Body of pancreas (tissue), 4 donors: ENCODE measurements at regions not wholly inside any gene's neighbourhood (a gene's known extent, or its start where the extent isn't known, plus 50 kb on each side); places are given as distances from the start of the nearest gene placed in this dataset.

Experiments
- ATAC-seq: fragments of 150-250 bp; one replicate; pipeline ENCODE4 v1.9.1; 2016
- DNase-seq, 4 donors: peaks; one replicate each; pipeline ENCODE4 v3.0.0-alpha.2; 2019
- H3K27ac ChIP-seq, 4 donors: fragments of 200-600 bp; sonication (generic); 1 replicate in 3 of 4; 2 replicates in 1 of 4; pipeline versions ENCODE4 v1.5.1 to v1.6.1; 2016 to 2019; ENCODE audit warnings: mild to moderate bottlenecking in 1 of 4, mixed read lengths in 1 of 4, moderate library complexity in 1 of 4
- H3K27me3 ChIP-seq, 2 donors: fragments of 200-600 bp; sonication (generic); one replicate each; pipeline ENCODE4 v1.6.0; 2016; ENCODE audit warnings: mild to moderate bottlenecking in 1 of 2
- H3K36me3 ChIP-seq, 2 donors: fragments of 200-600 bp; sonication (generic); replicated peaks in 1 of 2; 2 replicates each; pipeline ENCODE4 v1.5.1; 2016; ENCODE audit warnings: low read depth in 2 of 2; ENCODE audit not compliant: insufficient read depth in 1 of 2
- H3K4me1 ChIP-seq: fragments of 200-600 bp; sonication (generic); one replicate; pipeline ENCODE4 v1.6.0; 2016
- H3K4me3 ChIP-seq, 2 donors: fragments of 200-600 bp; sonication (generic); 1 replicate in 1 of 2; 2 replicates in 1 of 2; pipeline ENCODE4 v1.5.1; 2016 to 2019
- H3K9me3 ChIP-seq, 3 donors: fragments of 200-600 bp; sonication (generic); 1 replicate in 2 of 3; 2 replicates in 1 of 3; pipeline ENCODE4 v1.5.1; 2016
- POLR2A ChIP-seq, 3 donors: fragments of 450-650 bp; IDR thresholded peaks; one replicate each; pipeline ENCODE4 v1.6.1; 2016; ENCODE audit warnings: antibody characterized with exemption in 3 of 3, mild to moderate bottlenecking in 2 of 3
- WGBS, 2 donors: methylation state at CpG; one replicate each; pipeline ENCODE4 v1.1.5; 2017; 5-methylcytosine and 5-hydroxymethylcytosine counted together
- intact Hi-C: fragments of 100-400 bp; cut with DNase I; formaldehyde crosslinking; loops from one replicate; pipeline ENCODE4 v1.15.1; 2023
- TF ChIP-seq, protein P1 (sequence below), 7 experiments: fragments of 450-650 bp in 4 of 7; fragments of 200-600 bp in 3 of 7; sonication (generic) in 3 of 7; IDR thresholded peaks; one replicate each; pipeline ENCODE4 v1.5.1; 2016 to 2019; ENCODE audit warnings: antibody characterized with exemption in 7 of 7

DNA sequence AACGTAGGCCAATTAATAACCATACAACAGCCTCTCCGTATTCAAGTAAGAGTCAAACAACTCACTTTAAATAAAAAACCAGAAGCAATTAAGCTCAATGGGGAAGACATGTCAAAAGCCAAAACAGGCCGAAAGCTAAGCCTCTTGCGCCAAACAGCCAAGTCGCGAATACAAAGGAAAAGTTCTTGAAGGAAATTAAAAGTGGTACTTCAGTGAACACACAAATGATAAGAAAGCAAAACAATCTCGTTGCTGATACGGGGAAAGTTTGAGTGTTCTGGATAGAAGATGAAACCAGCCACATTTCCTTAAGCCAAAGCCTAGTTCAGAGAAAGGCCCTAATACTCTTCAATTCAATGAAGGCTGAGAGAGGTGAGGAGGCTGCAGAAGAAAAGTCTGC is 53.4 kb downstream of the SIPA1L2 start:
- Histone ChIP-seq H3K4me1 (no peaks in the 10 kb centered on the region), H3K4me3 (no peak overlapping the region), H3K27me3 (no peaks in the 10 kb centered on the region), H3K36me3 (no peaks in the 10 kb centered on the region), H3K9me3 (no peaks in the 10 kb centered on the region), H3K27ac (no peak overlapping the region)
- intact Hi-C loops: no loop called here
- no peak for DNase-seq
- TF ChIP-seq, protein P1, sequence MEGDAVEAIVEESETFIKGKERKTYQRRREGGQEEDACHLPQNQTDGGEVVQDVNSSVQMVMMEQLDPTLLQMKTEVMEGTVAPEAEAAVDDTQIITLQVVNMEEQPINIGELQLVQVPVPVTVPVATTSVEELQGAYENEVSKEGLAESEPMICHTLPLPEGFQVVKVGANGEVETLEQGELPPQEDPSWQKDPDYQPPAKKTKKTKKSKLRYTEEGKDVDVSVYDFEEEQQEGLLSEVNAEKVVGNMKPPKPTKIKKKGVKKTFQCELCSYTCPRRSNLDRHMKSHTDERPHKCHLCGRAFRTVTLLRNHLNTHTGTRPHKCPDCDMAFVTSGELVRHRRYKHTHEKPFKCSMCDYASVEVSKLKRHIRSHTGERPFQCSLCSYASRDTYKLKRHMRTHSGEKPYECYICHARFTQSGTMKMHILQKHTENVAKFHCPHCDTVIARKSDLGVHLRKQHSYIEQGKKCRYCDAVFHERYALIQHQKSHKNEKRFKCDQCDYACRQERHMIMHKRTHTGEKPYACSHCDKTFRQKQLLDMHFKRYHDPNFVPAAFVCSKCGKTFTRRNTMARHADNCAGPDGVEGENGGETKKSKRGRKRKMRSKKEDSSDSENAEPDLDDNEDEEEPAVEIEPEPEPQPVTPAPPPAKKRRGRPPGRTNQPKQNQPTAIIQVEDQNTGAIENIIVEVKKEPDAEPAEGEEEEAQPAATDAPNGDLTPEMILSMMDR (IDR thresholded peaks at IDR 0.05): no peak
- TF ChIP-seq POLR2A (IDR thresholded peaks at IDR 0.05): no peak
- ATAC-seq: no peak
- 63 to 79% methylated on average over 8 of the region's 8 CpGs for WGBS, 2 donors

DNA sequence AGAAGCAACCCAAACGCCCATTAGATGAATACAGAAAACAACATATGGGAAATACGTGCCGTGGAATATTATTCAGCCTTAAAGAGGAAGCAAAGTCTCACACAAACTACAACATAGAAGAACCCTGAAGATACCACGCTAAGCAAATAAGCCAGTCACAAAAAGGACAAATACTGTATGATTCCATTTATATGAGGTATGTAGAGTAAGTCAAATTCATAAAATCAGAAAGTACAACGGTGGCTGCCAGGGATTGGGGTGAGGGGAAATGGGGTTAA is 54.2 kb downstream of the SIPA1L2 start:
- no peaks in the 10 kb centered on the region for H3K36me3 ChIP-seq
- no peaks in the 10 kb centered on the region for H3K27me3 ChIP-seq
- H3K4me3 ChIP-seq: no peak overlapping the region
- no peak for DNase-seq
- no peak for ATAC-seq
- H3K27ac ChIP-seq: no peak overlapping the region
- no peaks in the 10 kb centered on the region for H3K9me3 ChIP-seq
- 69 to 84% methylated on average over 5 of the region's 5 CpGs for WGBS, 2 donors
- no peaks in the 10 kb centered on the region for H3K4me1 ChIP-seq
- no peak for TF ChIP-seq POLR2A (IDR thresholded peaks at IDR 0.05)
- TF ChIP-seq, protein P1 (IDR thresholded peaks at IDR 0.05): no peak
- intact Hi-C loops: no loop called here

DNA sequence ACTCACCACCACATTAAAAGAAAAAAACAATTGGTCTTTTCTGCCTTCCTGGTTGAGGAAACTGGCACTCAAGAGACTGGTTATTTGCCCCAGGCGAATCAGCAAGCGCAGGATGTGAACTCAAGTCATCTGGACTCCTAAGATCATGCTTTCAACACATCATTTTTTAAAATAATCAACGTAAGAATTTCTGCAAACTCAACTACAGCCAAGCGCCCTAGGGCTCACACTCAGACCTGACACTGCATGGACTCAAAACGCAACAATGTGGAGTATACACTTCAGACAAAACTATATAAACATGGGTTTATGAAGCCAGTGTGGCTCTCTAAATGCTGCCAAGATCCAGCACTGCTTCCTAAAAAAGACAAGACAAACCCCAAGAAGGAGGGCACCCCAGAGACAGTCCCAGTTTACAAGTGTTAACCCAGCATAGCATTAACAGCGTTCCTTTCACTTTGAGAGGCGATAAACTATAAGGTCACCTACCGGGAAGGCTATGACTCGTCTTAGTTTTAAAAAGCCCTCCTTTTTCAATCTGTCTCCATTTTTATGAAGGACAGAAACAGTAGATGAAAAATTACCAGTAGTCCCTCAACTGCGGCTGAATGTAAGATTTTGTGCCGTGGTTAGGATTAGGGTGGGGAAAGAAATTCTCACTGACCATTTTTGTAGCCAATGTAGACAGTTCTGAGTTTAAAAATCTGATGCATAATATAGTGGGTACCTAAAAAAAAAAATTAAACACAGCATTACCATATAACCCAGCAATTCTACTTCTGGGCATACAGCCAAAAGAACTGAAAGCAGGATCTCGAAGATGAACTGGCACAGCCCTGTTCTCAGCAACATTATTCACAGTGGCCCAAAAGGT is 54.8 kb downstream of the SIPA1L2 start:
- H3K36me3 ChIP-seq: no peaks in the 10 kb centered on the region
- intact Hi-C loops: no loop called here
- WGBS, 2 donors: 75% methylated on average over 12 of the region's 12 CpGs
- H3K27me3 ChIP-seq: no peaks in the 10 kb centered on the region
- H3K4me1 ChIP-seq: no peaks in the 10 kb centered on the region
- no peak overlapping the region for H3K27ac ChIP-seq
- no peak overlapping the region for H3K4me3 ChIP-seq
- DNase-seq (no peak), ATAC-seq (no peak)
- TF ChIP-seq POLR2A (IDR thresholded peaks at IDR 0.05): no peak
- TF ChIP-seq, protein P1 (IDR thresholded peaks at IDR 0.05): no peak
- no peaks in the 10 kb centered on the region for H3K9me3 ChIP-seq

DNA sequence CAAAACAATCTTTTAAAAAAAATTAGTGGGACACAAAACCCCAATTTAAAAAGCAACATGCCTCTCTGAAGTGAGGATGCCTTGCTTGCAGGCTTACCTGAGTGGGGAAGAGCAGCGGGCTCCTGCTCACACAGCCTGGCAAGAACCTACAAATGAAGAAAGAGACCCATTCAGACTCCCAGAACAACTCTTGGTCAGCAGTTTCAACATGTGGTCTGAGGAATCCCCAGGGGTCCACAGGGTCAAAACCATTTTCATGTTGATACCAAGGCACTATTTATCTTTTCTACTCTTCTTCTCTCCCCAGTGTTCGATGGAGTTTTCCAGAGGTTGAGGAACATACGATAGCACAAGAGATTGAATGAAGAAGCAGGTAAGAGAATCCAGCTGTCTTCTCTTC is 55.9 kb downstream of the SIPA1L2 start:
- Histone ChIP-seq H3K27ac (no peak overlapping the region), H3K27me3 (no peaks in the 10 kb centered on the region), H3K4me1 (no peaks in the 10 kb centered on the region), H3K9me3 (no peaks in the 10 kb centered on the region), H3K36me3 (no peaks in the 10 kb centered on the region), H3K4me3 (no peak overlapping the region)
- TF ChIP-seq, protein P1 (IDR thresholded peaks at IDR 0.05): no peak
- TF ChIP-seq POLR2A (IDR thresholded peaks at IDR 0.05): no peak
- WGBS, 2 donors: 86 to 88% methylated on average over 3 of the region's 3 CpGs
- intact Hi-C loops: no loop called here
- DNase-seq (no peak), ATAC-seq (no peak)

DNA sequence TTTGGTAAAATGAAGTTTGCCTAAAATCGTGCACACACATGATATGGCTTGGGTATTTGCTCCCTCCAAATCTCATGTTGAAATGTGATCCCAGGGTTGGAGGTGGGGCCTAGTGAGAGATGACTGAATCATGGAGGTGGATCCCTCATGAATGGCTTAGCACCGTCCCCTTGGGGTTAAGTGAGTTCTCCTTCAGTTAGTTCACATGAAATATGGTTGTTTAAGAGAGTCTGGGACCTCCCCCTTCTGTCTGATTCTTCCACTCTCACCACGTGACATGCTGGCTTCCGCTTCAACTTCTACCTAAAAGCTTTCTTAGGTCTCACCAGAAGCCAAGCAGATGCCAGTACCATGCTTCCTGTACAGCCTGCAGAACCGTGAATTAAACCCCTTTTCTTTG is 58.4 kb downstream of the SIPA1L2 start:
- no peak for TF ChIP-seq POLR2A (IDR thresholded peaks at IDR 0.05)
- TF ChIP-seq, protein P1 (IDR thresholded peaks at IDR 0.05): no peak
- H3K27me3 ChIP-seq: no peaks in the 10 kb centered on the region
- DNase-seq: no peak
- ATAC-seq: no peak
- H3K36me3 ChIP-seq: no peaks in the 10 kb centered on the region
- intact Hi-C loops: no loop called here
- H3K4me3 ChIP-seq: no peak overlapping the region
- no peak overlapping the region for H3K27ac ChIP-seq
- no peaks in the 10 kb centered on the region for H3K4me1 ChIP-seq
- H3K9me3 ChIP-seq: no peaks in the 10 kb centered on the region
- 88% methylated on average over 5 of the region's 5 CpGs for WGBS, 2 donors
